SK-N-MC (cell line): ENCODE measurements at regions not wholly inside any gene's neighbourhood (a gene's known extent, or its start where the extent isn't known, plus 50 kb on each side); places are given as distances from the start of the nearest gene placed in this dataset.

Experiments
- DNase-seq: peaks from one replicate; pipeline ENCODE4 v3.0.0-alpha.2; 2011; ENCODE audit warnings: low read depth, low spot score
- H3K27ac ChIP-seq: fragments of 200-600 bp; sonication (generic); 2 replicates; pipeline ENCODE4 v1.5.1; 2016; ENCODE audit warnings: mixed run types
- H3K36me3 ChIP-seq: fragments of 200-600 bp; sonication (generic); 2 replicates; pipeline ENCODE4 v1.6.1; 2017; ENCODE audit warnings: antibody characterized with exemption, low read length, mixed read lengths; ENCODE audit not compliant: insufficient read depth
- H3K4me3 ChIP-seq: fragments of 200-600 bp; sonication (generic); 2 replicates; pipeline ENCODE4 v1.5.1; 2016
- H3K9ac ChIP-seq: fragments of 200-600 bp; sonication (generic); 2 replicates; pipeline ENCODE4 v1.8.0; 2017; ENCODE audit warnings: mixed run types, mixed read lengths; ENCODE audit not compliant: insufficient read length
- H3K9me3 ChIP-seq: fragments of 200-600 bp; sonication (generic); 2 replicates; pipeline ENCODE4 v1.6.1; 2017; ENCODE audit warnings: low read depth, mild to moderate bottlenecking, antibody characterized with exemption, low read length, moderate library complexity, mixed read lengths
- EZH2 ChIP-seq: fragments of 200-600 bp; sonication (generic); IDR thresholded peaks from one replicate; pipeline ENCODE4 v1.6.1; 2017; ENCODE audit warnings: antibody characterized with exemption
- FOXP2 ChIP-seq: optimal IDR thresholded peaks from 2 replicates; pipeline ENCODE3; 2011; ENCODE audit warnings: mild to moderate bottlenecking, moderate library complexity; ENCODE audit not compliant: insufficient read depth; ENCODE audit errors: extremely low read length, control extremely low read depth
- POLR2AphosphoS5 ChIP-seq: IDR thresholded peaks from 2 replicates; pipeline ENCODE4 v1.6.1; 2012; ENCODE audit warnings: mild to moderate bottlenecking, low read depth, low read length, borderline replicate concordance

DNA sequence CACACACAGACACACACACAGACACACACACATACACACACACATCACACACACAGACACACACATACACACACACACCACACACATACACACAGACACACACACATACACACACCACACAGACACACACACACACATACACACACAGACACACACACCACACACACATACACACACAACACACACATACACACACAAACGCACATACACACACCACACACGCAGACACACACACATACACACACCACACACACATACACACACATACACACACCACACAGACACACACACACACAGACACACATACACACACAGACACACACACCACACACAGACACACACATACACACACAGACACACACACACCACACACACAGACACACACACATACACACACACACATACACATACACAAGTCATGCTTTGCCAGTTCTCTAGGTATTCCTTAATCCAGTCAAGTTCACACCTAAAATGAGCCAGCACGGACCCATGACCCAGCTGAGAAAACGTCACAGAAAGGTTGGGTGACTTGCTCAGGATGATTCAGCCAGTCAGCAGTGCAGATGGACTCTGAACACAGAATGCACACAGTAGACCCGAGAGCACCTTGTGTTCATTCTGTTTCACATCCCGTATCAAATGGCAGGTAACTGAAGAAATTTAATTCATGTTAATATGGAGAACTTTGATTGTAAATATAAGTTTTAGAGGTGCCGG lies 746.4 kb downstream of the MTRR start:
- Histone ChIP-seq H3K9me3 (no peaks in the 10 kb centered on the region), H3K4me3 (no peak overlapping the region), H3K27ac (no peak overlapping the region), H3K36me3 (no peaks in the 10 kb centered on the region), H3K9ac (no peak overlapping the region)
- DNase-seq: no peak
- TF ChIP-seq FOXP2 (no peak), POLR2AphosphoS5 (no peak), EZH2 (no peak)

DNA sequence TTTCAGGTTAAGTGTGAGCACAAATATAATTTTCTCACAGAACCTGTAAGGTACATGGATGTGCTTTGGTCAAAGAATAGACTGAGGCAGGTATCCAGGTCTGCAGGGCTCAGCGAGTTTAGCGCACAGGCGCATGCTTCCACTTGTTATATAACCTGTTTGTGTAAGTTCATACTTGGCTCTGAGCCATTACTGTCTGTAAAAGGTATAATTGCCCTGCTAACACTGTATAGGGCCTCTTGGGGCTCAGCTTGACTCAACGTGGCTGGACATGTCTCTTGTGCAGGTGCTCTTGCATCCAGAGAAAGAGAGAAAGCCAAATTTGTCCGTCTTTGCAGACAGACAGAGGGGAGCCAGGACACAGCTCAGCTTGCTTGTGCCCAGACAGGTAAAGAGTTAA lies 759.6 kb downstream of the MTRR start:
- H3K4me3 ChIP-seq: no peak overlapping the region
- TF ChIP-seq EZH2 (no peak), FOXP2 (no peak), POLR2AphosphoS5 (no peak)
- no peaks in the 10 kb centered on the region for H3K36me3 ChIP-seq
- no peak overlapping the region for H3K9ac ChIP-seq
- no peaks in the 10 kb centered on the region for H3K9me3 ChIP-seq
- no peak for DNase-seq
- no peak overlapping the region for H3K27ac ChIP-seq

DNA sequence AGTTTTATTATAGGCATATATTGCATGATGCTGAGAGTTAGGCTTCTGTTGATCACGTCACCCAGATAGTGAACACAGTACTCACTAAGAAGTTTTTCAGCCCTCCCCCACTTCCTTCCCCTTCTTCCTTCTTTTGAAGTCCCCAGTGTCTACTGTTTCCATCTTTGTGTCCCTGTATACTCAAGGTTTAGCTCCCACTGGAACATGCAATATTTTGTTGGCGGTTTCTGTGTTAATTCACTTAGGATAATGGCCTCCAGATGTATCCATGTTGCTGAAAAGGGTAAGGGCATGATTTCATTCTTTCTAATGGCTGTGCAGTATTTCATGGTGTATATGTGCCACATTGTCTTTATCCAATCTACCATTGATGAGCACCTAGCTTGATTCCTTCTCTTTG lies 764.3 kb downstream of the MTRR start:
- peak; percentile 37 for DNase-seq
- Histone ChIP-seq H3K27ac (peak overlapping the region; percentile 94), H3K36me3 (no peaks in the 10 kb centered on the region), H3K4me3 (peak overlapping the region; percentile 69), H3K9me3 (no peaks in the 10 kb centered on the region), H3K9ac (no peak overlapping the region)
- no peak for TF ChIP-seq FOXP2
- TF ChIP-seq POLR2AphosphoS5: no peak
- TF ChIP-seq EZH2: no peak

DNA sequence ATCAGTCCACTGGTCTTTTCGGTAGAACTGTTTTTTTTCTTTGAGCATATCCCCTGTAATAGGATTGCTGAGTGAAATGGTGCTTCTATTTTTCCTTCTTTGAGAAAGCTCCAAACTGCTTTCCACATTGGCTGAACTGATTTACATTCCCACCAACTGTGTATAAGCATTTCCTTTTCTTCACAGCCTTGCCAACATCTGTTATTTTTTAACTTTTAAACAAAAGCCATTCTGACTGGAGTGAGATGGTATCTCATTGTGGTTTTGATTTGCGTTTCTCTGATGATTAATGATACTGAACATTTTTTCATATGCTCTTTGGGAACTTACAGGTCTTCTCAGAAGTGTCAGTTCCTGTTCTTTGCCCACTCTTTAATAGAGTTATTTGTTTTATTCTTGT lies 764.7 kb downstream of the MTRR start:
- DNase-seq: peak; percentile 44
- Histone ChIP-seq H3K4me3 (peak overlapping the region; percentile 69), H3K36me3 (no peaks in the 10 kb centered on the region), H3K27ac (peak overlapping the region; percentile 94), H3K9ac (no peak overlapping the region), H3K9me3 (no peaks in the 10 kb centered on the region)
- no peak for TF ChIP-seq FOXP2
- no peak for TF ChIP-seq POLR2AphosphoS5
- TF ChIP-seq EZH2: no peak

DNA sequence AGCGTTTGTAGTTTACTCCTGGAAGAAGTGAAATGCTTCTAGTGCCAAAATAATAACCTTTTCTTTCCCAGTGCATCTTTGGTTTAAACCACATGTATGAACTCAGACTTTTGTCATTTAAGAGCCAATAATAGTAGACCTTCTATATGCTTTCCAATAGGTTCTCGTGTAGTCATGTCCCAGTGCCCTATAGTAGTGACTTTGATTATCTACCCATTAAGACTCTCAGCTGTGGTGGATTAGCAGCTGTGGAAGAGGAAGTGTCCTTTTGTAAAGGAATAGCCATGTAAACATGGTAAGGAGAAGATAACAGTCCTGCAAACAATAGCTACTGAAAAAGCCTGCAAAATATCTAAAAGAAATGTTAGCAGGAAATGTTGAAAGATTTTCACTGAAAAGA lies 765.3 kb downstream of the MTRR start:
- H3K27ac ChIP-seq: peak overlapping the region; percentile 94; the same call in 1 of the 2 replicates
- peak; percentile 0 for DNase-seq
- H3K9ac ChIP-seq: no peak overlapping the region
- TF ChIP-seq POLR2AphosphoS5: no peak
- TF ChIP-seq EZH2: no peak
- TF ChIP-seq FOXP2: no peak
- peak overlapping the region; percentile 69 for H3K4me3 ChIP-seq
- no peaks in the 10 kb centered on the region for H3K36me3 ChIP-seq
- H3K9me3 ChIP-seq: no peaks in the 10 kb centered on the region

DNA sequence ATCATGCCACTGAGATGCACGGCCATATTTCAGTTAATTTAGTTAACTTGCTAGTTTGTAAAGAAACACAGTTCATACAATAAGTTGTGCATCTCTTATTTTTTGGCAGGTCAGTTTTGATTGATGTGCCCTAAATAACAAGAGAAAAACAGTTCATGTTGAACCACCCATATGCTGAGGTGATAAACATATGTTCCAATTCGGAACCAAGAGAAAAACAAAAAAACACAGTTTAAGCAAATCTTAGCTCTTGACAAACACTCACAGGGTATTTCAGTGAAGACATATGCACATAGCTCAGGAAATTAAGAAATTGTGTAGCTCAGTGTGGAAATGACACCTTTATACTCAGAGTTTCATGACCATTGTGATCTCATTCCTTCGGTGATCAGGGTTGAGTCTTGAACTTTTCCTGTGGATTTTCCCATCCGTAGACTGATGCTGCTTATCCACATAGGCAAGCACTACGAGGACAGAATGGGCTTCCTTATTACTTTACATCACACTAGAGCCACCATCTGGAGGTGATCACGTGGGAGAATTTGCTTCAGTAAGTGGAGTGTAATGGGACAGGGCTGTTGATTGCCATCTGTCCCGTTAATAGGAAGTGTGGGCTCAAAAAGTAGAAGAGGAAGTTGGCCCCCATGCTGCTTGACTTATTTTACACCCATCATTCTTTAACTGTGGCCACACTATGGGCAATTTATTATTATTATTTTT lies 773.0 kb downstream of the MTRR start:
- TF ChIP-seq FOXP2 (no peak), POLR2AphosphoS5 (no peak)
- no peaks in the 10 kb centered on the region for H3K9me3 ChIP-seq
- H3K36me3 ChIP-seq: no peaks in the 10 kb centered on the region
- no peak overlapping the region for H3K4me3 ChIP-seq
- no peak overlapping the region for H3K9ac ChIP-seq
- no peak overlapping the region for H3K27ac ChIP-seq
- DNase-seq: no peak

DNA sequence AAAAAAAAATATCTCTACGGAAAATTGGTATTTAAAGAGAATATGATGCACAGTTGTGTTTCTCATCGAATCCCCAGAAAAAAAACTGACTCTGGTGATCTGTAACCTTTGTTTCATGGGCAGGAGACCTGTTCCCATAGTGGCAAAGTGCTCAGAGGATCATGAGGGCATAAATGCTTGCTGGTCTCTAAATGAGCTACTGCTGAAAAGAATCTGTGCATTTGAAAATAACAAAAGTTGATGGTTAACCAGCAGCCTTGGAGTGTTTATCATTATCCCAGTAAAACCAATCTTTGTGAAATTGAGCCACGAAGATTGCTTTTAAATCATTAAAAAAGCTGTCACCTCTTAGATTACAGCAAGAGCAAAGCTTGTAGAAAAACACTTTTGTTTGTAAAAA lies 775.4 kb downstream of the MTRR start:
- no peaks in the 10 kb centered on the region for H3K36me3 ChIP-seq
- H3K9ac ChIP-seq: no peak overlapping the region
- H3K27ac ChIP-seq: no peak overlapping the region
- no peaks in the 10 kb centered on the region for H3K9me3 ChIP-seq
- no peak for DNase-seq
- TF ChIP-seq FOXP2: no peak
- no peak for TF ChIP-seq POLR2AphosphoS5
- TF ChIP-seq EZH2: no peak
- H3K4me3 ChIP-seq: no peak overlapping the region

DNA sequence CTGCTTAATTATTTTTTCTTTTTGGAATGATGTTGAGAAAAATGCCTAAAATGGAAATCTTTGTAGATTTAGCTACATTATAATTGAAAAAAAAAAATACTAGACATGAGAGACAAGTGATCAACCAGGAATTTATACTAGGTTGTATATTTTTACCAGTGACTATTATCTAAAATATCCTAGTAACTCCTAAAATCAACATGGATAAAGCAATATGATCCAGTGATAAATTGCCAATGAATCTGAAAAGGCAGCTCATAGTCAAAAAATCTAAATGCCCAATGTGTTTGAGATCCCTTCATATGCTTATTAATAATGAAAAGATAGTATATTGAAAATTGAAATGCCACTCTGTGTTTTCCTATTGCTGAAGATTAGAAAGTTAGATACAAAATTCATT lies 778.2 kb downstream of the MTRR start:
- TF ChIP-seq POLR2AphosphoS5 (no peak), EZH2 (no peak), FOXP2 (no peak)
- Histone ChIP-seq H3K9ac (no peak overlapping the region), H3K9me3 (no peaks in the 10 kb centered on the region), H3K36me3 (no peaks in the 10 kb centered on the region), H3K4me3 (no peak overlapping the region), H3K27ac (no peak overlapping the region)
- DNase-seq: no peak
